ENCODE measurements at regions not wholly inside any gene's neighbourhood (a gene's known extent, or its start where the extent isn't known, plus 50 kb on each side); places are given as distances from the start of the nearest gene placed in this dataset.

DNA sequence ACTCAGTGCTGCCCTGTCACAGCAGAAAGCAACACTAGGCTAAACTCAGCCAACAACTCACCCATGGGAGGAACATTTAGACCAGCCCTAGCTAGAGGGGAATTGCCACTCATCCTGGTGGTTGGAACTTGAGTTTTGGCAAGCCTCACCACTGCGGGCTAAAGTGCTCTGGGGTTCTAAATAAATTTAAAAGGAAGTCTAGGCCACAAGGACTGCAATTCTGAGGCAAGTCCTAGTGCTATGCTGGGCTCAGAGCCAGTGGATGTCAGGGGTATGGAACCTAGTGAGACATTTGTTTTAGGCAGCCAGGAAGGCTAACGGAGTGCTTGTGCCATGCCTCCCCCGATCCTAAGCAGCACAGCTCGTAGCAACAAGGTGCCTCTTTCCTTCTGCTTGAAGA is 78.0 kb downstream of the RGS13 start:
- no peak for DNase-seq (ENCODE audit: low read depth)

DNA sequence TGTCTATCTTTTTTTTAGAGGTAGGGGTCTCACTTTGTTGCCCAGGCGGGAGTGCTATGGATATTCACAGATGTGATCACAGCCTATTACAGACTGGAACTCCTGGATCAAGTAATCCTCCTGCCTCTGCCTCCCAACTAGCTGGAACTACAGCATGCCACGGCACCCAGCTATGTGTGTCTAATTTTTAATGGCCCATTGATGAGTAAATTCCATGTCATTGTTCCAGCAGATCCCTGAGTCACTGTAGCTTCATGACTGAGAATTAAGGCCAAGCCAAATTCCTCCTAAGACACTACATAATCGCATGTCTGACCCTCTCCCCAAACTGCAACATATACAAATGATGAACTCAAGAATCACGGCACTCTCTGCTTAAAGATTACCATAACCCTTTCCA is 84.2 kb upstream of the RGS2 start:
- DNase-seq (ENCODE audit: low read depth) = peak; percentile 65

DNA sequence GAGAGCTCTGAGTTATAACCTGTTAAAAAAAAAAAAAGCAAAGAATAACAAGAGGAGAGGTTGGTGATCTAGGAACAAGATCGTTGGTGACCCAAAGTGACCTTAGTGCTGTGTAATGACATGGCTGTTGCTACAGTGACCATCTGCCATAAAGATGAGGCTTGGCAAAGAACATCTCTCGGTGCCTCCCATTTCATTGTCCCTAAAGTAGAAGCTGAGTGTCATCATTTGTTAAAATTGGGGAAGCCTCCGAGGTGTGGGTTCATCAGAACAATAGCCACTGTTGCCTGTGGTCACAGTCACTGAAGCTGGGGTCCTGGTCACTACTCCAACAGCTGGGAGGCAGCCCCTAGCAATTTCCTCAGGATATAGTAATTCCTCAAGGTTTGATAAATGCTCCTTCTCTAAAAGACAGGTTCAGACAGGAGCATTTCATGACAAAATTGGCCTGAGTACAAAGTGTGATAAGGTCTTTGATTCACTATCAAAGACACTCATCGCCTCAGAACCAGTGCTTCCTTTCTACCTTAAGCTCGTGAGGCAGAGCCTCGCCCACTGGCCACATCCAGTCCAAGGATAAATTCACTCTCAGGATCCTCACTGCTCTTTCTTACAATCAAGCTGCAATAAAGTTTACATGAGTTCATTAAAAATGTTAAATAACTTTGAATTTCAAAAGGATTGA is 81.9 kb upstream of the RGS2 start:
- no peak for DNase-seq (ENCODE audit: low read depth)

DNA sequence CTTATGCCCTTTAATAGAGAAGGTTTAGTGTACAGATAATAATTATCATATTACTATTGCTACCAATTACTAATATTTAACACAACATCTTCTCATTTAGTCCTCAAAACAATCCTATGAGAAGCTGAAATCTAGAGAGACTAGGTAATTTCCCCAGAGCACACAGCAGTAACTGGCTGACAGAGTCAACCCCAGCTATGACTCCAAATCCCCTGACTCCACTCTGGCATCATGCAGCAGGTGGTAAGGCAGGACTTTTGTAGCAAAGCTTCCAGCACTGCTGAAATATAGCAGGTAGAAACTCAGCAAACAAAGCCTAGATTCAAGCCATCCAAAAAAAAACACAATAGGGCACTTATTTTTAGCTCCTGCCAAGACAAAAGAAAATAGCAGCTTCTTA is 79.3 kb upstream of the RGS2 start:
- no peak for DNase-seq (ENCODE audit: low read depth)

DNA sequence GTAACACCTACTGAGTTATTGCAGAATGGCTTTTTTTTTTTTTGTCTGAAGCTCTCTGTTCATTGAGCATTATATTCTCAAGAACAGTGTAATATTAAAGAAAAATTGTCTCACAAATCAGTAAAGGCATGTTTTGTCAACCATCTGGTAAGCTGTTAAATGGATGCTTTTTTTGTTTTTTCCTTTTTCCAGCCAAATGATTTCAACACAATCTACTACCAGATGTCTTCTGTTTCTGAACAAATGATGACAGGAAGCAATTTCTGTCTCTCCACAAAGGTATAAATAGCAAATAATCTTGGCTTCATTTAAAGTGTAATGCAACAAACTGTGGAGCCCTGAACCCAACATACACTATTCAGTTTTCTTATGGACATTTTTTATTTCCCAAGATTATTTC is 78.6 kb upstream of the RGS2 start:
- DNase-seq (ENCODE audit: low read depth) = no peak

DNA sequence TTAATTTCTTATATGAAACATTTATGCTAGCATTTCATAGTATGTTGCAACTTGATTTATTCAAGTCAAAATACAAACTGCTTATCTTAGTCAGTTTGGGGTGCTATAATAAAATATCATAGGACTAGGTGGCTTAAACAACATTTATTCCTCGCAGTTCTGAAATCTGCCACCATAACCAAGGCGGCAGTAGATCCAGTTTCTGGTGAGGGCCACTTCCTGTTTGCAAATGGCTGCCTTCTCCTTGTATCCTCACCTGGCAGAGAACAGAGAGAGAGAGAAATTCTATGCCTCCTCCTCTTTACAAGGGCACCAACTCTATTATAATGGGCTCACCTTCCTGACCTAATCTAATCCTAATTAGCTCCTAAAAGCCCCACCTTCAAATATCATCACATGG is 76.1 kb upstream of the RGS2 start:
- DNase-seq (ENCODE audit: low read depth) = no peak

DNA sequence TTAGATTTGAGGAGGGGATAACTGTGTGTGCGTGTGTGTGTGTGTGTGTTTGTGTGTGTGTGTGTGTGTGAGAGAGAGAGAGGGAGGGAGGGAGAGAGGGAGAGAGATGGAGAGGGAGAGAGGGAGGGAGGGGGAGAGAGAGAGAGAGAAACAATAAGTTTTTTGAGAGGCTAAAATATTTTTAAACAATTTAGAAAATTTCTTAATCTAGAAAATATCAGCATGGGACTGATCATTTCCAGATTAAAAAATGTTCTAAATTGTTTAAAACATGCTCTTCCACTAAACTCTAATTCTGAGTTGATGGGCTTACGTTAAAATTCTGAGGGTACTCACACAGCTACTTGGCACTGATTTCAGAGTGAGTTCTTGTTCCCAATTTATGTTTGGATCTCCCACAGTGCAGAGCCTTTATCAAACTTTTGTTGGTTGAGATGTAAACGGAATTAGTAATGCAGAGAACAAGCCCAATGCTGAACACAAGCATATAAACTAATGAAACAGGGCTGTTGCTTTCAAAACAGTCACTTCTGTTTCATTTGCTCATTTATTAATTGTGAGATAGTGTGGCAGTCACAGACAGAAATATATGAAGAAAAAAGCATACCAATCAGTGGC is 73.4 kb upstream of the RGS2 start:
- DNase-seq (ENCODE audit: low read depth) = no peak

DNA sequence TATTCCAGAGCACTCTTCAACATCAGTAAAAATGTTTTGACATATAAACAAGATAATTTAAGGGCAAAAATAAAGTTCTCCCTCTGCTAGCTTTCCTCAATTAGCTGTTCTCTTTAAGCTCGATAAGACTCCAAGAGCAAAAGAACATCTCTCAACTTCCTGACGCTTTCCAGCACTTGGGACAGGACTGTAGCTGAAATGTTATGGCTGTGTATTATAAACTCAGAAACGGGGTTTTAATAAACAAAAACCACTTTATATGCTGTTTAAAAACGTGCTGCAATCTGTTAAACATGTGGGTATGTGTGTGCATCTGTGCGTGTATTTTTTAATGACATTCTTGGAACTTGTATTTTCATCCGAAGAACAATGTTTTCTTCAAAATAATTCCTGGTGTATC is 71.5 kb upstream of the RGS2 start:
- DNase-seq (ENCODE audit: low read depth) = no peak

DNA sequence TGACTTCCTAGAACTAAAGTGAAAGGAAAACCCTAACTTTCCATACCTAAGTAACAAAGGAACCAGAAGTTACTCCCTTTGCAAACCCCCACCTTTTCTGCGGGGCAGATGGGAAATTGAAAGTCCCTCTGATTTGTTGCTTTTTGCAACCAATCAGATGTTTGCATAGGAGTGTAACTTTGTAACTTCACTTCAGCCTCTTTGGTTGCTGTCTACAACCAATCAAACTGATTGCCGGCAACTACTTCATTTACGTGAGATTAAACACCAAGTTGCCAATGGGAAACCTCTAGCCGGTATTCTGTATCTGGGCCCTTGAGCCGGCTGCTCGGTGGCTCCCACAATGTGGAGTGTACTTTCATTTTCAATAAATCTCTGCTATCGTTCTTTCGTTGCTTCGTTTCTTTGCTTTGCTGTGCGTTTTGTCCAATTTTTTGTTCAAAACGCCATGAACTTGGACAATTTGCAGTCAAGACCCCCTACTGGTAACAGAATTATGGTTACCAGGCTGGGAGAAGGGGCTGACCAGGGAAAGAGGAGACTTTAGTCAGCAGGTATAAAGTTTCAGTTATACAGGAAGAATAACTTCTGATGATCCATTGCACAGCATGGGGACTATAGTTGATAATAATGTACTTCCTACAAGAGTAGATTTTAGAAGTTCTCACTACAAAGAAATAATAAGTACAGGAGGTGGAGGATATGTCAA is 69.2 kb upstream of the RGS2 start:
- DNase-seq (ENCODE audit: low read depth) = no peak

DNA sequence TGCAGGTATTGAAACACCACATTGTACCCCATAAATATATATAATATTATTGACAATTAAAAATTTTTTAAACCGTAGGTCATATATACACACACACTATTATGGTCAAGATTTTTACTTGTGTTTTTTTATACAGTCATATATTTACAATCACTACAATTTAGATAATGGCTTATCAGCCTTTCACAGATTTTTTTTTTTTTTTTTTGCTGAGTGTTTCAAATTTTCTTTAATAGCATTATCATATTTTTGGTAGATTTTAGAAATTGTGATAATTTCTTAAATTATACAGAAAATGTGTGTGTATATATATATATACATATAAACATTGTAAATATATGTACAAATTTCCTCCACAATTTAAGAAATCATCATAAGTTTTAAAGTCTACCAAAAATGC is 68.6 kb upstream of the RGS2 start:
- no peak for DNase-seq (ENCODE audit: low read depth)

DNA sequence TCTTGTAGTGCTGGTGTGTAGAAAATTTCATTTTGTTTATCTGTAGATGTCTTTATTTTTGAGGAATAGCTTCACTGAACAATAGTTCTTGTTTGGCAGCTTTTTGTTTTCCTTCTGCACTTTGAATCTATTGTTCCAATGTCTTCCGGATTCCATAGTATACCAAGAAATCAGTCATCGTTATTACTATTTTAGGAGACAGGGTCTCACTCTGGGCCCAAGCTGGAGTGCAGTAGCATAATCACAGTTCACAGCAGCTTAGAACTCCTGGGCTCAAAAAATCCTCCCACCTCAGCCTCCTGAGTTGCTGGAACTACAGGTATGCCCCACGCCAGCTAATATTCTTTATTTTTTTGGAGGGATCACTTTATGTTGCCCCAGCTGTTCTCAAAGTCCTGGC is 67.7 kb upstream of the RGS2 start:
- DNase-seq (ENCODE audit: low read depth) = no peak

DNA sequence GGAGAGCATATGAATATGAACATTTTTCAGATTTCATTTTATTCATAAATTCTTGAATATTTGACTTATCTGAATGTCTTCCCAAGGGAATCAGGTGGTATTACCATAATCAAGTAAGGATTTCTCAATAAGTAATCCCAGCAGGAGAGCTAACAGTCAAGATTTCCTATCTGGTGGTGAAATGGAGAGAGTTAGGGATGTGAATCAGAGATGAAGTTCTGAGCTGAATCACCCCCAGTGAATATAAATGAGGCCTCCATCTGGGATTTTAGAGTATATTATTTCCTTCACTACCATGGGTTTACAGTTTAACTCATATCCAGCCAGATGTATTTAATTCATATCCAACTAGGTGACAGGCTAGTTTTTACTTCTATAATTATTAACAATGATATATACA is 61.5 kb upstream of the RGS2 start:
- DNase-seq (ENCODE audit: low read depth) = peak; percentile 87

DNA sequence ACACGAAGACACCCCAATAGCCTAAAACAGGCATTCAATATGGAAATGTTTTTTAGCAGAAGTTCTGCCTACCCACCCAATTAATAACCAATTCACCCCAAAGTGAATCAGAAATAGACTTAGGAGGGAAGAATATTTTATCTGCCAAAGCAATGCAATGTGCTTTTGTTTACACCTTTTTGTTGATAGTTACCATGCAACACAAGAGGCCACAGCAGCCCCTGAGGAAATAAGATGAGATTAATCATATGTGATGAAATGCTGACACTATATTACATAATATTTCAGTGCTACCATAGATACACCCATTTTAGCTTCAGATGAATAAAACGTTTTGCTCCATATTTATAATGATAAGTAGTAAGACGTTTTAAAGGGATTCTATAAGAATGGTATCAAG is 60.9 kb upstream of the RGS2 start:
- peak; percentile 84 for DNase-seq (ENCODE audit: low read depth)

DNA sequence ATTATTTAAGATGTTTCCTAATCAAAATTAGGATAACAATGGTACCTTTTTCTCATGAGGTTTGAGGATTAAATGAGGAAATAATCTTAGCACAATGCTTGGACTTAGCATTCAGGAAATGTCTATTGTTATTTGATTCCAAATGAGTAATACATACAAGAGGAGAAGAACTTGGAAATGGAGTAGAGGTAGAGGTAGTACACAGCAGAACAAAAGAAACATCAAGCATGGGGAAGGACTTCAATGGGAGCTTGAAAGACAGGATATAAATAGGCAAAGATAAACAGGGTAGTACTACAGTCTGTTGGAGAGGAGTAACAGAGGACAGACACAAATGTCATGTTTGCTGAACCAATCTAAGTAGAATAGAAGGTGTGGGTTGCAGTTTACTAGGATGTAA is 59.5 kb upstream of the RGS2 start:
- peak; percentile 28 for DNase-seq (ENCODE audit: low read depth)

DNA sequence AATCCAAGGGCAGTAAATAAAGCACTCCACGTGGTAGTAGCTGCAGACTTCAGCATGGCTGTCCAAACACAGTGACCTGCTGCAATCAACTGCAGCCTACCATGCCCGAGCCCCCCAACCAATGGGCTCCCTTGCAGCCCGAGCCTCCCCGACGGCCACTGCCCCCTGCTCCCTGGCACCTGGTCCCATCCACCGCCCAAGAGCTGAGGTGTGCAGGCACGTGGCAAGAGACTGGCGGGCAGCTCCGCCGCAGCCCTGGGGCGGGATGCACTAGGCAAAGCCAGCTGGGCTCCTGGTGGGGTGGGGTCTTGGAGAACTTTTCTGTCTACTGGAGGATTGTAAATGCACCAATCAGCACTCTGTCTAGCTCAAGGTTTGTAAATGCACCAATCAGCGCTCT is 57.6 kb upstream of the RGS2 start:
- DNase-seq (ENCODE audit: low read depth) = no peak

DNA sequence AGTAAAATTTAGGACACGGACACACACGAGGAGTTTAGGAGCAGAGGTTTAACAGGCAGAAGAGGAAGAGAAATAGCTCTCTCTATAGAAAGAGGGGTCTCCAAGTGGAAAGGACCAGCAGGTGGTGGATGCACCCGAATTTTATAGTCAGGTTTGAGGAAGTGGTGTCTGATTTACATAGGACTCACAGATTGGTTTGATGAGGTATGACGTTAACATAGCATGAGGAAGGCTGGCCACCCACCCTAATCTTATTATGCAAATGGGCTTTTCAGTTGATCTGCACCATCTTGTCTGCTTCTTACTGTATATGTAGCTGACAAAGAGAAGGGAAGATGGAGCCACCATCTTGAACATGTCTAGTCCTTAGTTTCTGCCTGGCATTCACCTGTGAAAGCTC is 52.5 kb upstream of the RGS2 start:
- DNase-seq (ENCODE audit: low read depth) = no peak

DNA sequence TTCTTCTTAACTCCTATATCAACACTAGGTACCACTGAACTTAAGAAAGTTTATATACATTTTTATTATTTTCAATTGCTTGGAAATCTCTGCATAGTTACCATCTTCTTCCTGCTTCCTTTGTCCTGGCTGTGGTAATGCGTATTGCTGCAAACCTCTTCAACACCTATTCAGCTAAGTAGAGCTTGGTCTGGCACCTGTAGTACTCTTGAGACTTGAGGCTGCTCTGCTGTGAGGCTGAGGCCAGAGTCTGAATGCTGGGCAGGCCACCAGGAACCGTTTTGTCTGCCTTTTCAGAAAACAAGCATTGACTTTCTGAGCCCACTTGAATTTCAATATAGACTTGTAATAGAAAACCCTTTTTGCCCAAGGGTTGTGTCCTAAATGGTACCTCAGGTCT is 52.0 kb upstream of the RGS2 start:
- DNase-seq (ENCODE audit: low read depth) = no peak

DNA sequence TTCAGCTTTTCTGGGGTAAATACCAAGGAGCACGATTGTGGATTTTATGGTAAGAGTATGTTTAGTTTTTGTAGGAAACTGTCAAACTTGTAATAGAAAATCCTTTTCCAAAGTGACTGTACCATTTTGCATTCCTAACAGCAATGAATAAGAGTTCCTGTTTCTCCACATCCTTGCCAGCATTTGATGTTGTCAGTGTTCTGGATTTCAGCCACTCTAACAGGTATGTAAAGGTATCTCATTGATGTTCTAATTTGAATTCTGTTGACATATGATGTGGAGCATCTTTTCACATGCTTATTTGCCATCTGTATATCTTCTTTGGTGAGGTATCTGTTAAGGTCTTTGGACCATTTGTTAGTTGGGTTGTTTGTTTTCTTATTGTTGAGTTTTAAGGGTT is 50.3 kb upstream of the RGS2 start:
- DNase-seq (ENCODE audit: low read depth) = no peak

Data from renal cortical epithelial cell (primary cell).